GM21515 (cell line): ENCODE measurements at regions not wholly inside any gene's neighbourhood (a gene's known extent, or its start where the extent isn't known, plus 50 kb on each side); places are given as distances from the start of the nearest gene placed in this dataset.

Experiments
- ATAC-seq: cut with Tn5 transposase; IDR thresholded peaks from one replicate; pipeline ENCODE4 v1.9.1; 2021; ENCODE audit not compliant: unreplicated experiment

GRCh38 chr5:10077791-10078545 is 171.7 kb downstream of the ATPSCKMT start:
- no peak for ATAC-seq

GRCh38 chr5:10073441-10074104 is 176.1 kb downstream of the ATPSCKMT start:
- no peak for ATAC-seq

GRCh38 chr5:10069637-10070313 is 179.9 kb downstream of the ATPSCKMT start:
- ATAC-seq = no peak

GRCh38 chr5:10065428-10066000 is 184.2 kb downstream of the ATPSCKMT start:
- ATAC-seq = no peak

- no peak for ATAC-seq
Measured at GRCh38 chr5:10064546-10065195, 185.0 kb downstream of the ATPSCKMT start.

GRCh38 chr5:10063997-10064396 is 185.7 kb downstream of the ATPSCKMT start:
- no peak for ATAC-seq

GRCh38 chr5:10059980-10060379 is 189.7 kb downstream of the ATPSCKMT start:
- ATAC-seq = no peak

GRCh38 chr5:10059556-10059955 is 190.1 kb downstream of the ATPSCKMT start:
- ATAC-seq = no peak

- ATAC-seq = no peak
Measured at GRCh38 chr5:10057356-10057755, 192.3 kb downstream of the ATPSCKMT start.

GRCh38 chr5:10056228-10056760 is 193.4 kb downstream of the ATPSCKMT start:
- no peak for ATAC-seq

- ATAC-seq = no peak
Measured at GRCh38 chr5:10049858-10050455, 199.7 kb downstream of the ATPSCKMT start.

- ATAC-seq = no peak
Measured at GRCh38 chr5:10046676-10047075, 203.0 kb downstream of the ATPSCKMT start.

GRCh38 chr5:10045376-10045775 is 204.3 kb downstream of the ATPSCKMT start:
- no peak for ATAC-seq

- no peak for ATAC-seq
Measured at GRCh38 chr5:10036136-10036815, 213.4 kb downstream of the ATPSCKMT start.

- ATAC-seq = no peak
Measured at GRCh38 chr5:10034001-10034400, 215.7 kb downstream of the ATPSCKMT start.

GRCh38 chr5:10031817-10032216 is 217.9 kb downstream of the ATPSCKMT start:
- no peak for ATAC-seq

GRCh38 chr5:10030219-10030831 is 219.4 kb downstream of the ATPSCKMT start:
- no peak for ATAC-seq

- no peak for ATAC-seq
Measured at GRCh38 chr5:10023494-10023893, 226.2 kb downstream of the ATPSCKMT start.

- no peak for ATAC-seq
Measured at GRCh38 chr5:10021248-10021647, 228.4 kb downstream of the ATPSCKMT start.
